H7 (cell line): ENCODE measurements at regions not wholly inside any gene's neighbourhood (a gene's known extent, or its start where the extent isn't known, plus 50 kb on each side); places are given as distances from the start of the nearest gene placed in this dataset.

Experiments used
- DNase-seq: peaks from one replicate; pipeline ENCODE4 v3.0.0; 2012
- H3K27me3 ChIP-seq: 2 replicates; pipeline ENCODE4 v1.6.0; 2011; ENCODE audit warnings: mild to moderate bottlenecking, low read length; ENCODE audit not compliant: control insufficient read depth, insufficient read depth
- H3K36me3 ChIP-seq: replicated peaks from 2 replicates; pipeline ENCODE4 v1.5.1; 2011; ENCODE audit warnings: low read length; ENCODE audit not compliant: control insufficient read depth, insufficient read depth
- H3K4me3 ChIP-seq: 2 replicates; pipeline ENCODE4 v1.5.1; 2011; ENCODE audit warnings: low read depth, mild to moderate bottlenecking, control low read depth, low read length, moderate library complexity; ENCODE audit not compliant: insufficient read depth

DNA sequence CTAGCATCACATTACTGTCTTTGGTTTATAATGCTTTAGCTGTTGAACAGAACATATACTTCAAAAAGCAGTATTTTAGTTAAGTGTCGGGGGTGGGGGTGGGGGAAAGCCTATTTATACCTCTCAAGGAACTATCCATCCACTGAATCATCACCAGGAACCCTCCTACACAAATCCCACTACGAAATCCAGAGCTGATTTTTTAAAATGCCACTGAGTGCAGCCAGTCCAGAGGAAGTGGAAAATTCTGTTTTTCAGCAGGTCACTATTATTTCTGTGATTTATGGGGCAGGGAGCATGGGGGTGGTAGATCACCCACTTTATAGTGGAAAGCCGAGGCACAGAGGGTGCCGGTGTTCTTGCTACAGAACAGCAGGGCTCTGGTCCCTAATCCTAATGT lies 284.1 kb downstream of the SOX9 start:
- peaks cover 51% of the 10 kb centered on the region for H3K27me3 ChIP-seq
- DNase-seq, result no peak

DNA sequence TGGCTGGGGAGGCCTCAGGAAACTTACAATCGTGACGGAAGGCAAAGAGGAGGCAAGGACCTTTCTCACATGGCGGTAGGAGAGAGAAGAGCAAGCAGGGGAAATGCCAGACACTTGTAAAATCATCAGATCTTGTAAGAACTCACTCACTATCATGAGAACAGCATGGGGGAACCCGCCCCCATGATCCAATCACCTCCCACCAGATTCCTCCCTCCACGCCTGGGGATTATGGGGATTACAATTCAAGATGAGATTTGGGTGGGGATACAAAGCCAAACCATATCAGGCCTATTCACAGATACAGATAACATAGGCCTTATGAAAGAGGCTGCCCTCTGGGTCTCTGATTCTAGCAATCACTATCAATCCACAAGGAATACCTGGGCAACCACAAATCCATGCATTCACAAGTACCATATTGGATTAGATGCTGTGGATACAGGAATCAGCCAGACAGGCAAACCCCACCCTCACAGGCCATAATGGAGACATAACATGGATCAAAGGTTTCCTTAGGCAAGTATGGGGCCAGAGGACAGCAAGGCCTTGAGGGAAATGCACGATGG lies 284.9 kb downstream of the SOX9 start:
- no peak for DNase-seq
- Histone ChIP-seq H3K27me3 (peaks cover 56% of the 10 kb centered on the region), H3K36me3 (no peaks in the 10 kb centered on the region)

More for the DNA sequence above, 284.1 kb downstream of the SOX9 start:
- Histone ChIP-seq H3K36me3 (no peaks in the 10 kb centered on the region), H3K4me3 (no peak overlapping the region)

DNA sequence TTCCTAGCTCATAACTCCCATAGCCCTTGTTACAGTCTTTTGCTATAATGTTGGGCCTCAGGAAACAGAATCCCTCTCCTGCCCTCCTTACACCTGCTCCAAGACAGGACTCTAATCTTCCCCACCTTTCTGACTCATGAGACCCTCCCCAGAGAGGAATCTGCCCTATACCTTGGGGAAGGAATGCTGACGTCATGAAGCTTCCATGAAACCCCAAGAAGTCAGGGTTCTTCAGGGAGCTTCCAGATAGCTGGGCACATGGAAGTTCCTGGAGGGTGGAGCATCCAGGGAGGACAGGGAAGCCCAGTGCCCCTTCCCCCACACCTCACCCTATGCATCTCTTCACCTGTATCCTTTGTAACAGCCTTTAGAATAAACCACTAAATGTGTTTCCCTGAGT lies 285.7 kb downstream of the SOX9 start:
- DNase-seq, result no peak
- H3K27me3 ChIP-seq, result peaks cover 60% of the 10 kb centered on the region
- H3K4me3 ChIP-seq, result no peak overlapping the region
- no peaks in the 10 kb centered on the region for H3K36me3 ChIP-seq

More for the DNA sequence above, 284.9 kb downstream of the SOX9 start:
- no peak overlapping the region for H3K4me3 ChIP-seq

DNA sequence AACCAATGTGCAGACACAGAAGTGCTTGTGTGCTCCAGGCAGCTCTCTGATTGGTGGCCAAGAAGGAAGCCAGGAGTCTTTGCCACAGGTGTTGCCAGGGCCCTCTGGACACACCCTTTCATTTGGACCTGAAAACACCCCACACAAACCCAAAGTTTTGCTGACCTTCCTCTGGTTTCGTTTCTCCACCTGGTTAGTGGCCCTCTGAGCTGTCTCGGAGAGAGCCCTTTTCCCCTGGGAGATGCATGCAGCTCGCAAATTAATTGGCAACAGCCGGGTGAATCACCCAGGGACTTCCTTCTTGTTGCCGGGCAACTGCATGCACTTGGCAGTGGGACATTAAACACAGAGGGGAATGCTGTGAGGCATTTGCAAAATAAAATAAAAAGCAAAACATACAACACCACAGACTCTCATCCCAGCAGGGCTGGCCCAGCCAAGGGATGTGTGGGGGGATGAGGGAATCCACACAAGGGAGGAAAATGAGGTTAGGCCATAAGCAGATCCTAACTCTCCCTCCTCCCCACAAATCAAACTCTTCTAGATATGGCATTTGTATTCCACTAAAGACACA lies 286.6 kb downstream of the SOX9 start:
- Histone ChIP-seq H3K36me3 (no peaks in the 10 kb centered on the region), H3K4me3 (no peak overlapping the region), H3K27me3 (peaks cover 60% of the 10 kb centered on the region)
- DNase-seq, result peak; percentile 75

DNA sequence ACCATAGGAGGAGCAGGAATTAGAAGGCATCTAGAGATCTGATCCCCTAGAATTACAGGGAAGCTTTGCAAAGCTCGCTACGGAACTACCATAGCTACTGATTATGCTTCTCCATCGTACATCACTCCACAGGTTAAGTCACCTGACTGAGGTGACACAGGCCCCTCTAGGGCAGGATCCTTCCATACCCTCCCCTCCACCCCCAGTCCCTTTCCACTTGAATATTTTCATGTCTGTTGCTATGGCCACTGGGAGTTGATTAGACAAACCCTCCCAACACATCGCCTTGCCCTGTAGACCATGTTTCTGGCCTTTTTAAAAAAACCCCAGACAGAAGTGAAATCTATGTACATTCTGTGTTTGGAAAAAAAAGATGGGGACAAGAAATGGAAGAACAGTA lies 287.1 kb downstream of the SOX9 start:
- peaks cover 58% of the 10 kb centered on the region for H3K27me3 ChIP-seq
- no peak overlapping the region for H3K4me3 ChIP-seq
- H3K36me3 ChIP-seq, result no peaks in the 10 kb centered on the region
- no peak for DNase-seq

DNA sequence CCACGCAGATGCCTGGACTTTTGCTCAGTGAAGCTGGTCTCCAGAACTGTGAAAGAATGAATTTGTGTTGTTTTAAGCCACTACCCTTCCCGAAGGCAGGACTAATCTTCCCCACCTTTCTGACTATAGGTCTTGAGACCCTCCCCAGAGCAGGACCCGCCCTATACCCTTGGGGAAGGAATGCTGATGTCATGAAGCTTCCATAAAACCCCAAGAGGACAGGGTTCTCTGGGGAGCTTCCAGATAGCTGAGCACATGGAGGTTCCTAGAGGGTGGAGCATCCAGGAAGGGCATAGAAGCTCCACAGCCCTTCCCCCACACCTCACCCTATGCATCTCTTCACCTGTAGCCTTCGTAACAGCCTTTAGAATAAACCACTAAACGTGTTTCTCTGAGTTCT lies 287.8 kb downstream of the SOX9 start:
- H3K36me3 ChIP-seq, result no peaks in the 10 kb centered on the region
- no peak for DNase-seq
- H3K4me3 ChIP-seq, result no peak overlapping the region
- peaks cover 56% of the 10 kb centered on the region for H3K27me3 ChIP-seq

GRCh38 chr17:72409405-72410002 lies 288.7 kb downstream of the SOX9 start:
- no peak overlapping the region for H3K4me3 ChIP-seq
- H3K27me3 ChIP-seq, result peaks cover 54% of the 10 kb centered on the region
- no peaks in the 10 kb centered on the region for H3K36me3 ChIP-seq
- DNase-seq, result no peak

GRCh38 chr17:72411124-72411563 lies 290.3 kb downstream of the SOX9 start:
- H3K4me3 ChIP-seq, result no peak overlapping the region
- H3K27me3 ChIP-seq, result peaks cover 41% of the 10 kb centered on the region
- DNase-seq, result no peak

DNA sequence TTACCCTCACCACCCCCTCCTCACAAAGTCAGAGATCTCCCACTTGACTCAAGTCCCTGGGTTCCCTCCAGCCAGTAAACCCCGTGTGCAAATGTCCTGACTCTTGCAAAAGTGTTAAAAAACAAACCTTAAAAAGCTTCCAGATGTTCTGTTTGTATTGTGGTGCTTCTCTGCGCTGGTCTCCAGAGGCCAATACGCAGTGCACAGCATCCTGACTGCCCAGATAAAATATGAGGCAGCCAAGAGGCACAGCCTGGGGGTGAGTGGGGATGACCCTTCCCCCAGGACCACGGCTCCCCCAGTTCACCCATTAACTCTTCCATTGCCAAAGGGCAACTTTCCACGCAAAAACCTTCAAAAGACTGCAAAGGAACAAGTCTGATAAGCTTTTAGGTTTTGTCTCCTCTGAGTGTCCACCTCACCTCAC lies 291.8 kb downstream of the SOX9 start:
- DNase-seq, result no peak
- H3K4me3 ChIP-seq, result no peak overlapping the region
- H3K36me3 ChIP-seq, result no peaks in the 10 kb centered on the region
- H3K27me3 ChIP-seq, result peaks cover 31% of the 10 kb centered on the region

More at GRCh38 chr17:72411124-72411563, 290.3 kb downstream of the SOX9 start:
- H3K36me3 ChIP-seq, result no peaks in the 10 kb centered on the region

- no peak for DNase-seq
Measured at GRCh38 chr17:72413077-72414031, 292.5 kb downstream of the SOX9 start.

GRCh38 chr17:72414032-72414396 lies 293.2 kb downstream of the SOX9 start:
- no peak for DNase-seq
- H3K4me3 ChIP-seq, result no peak overlapping the region
- no peaks in the 10 kb centered on the region for H3K36me3 ChIP-seq
- H3K27me3 ChIP-seq, result peaks cover 19% of the 10 kb centered on the region

More at GRCh38 chr17:72413077-72414031, 292.5 kb downstream of the SOX9 start:
- Histone ChIP-seq H3K36me3 (no peaks in the 10 kb centered on the region), H3K4me3 (no peak overlapping the region), H3K27me3 (peaks cover 25% of the 10 kb centered on the region)

- no peaks in the 10 kb centered on the region for H3K36me3 ChIP-seq
- peaks cover 10% of the 10 kb centered on the region; the same call in 1 of the 2 replicates for H3K27me3 ChIP-seq
- DNase-seq, result no peak
- no peak overlapping the region for H3K4me3 ChIP-seq
Measured at GRCh38 chr17:72414967-72415853, 294.4 kb downstream of the SOX9 start.

DNA sequence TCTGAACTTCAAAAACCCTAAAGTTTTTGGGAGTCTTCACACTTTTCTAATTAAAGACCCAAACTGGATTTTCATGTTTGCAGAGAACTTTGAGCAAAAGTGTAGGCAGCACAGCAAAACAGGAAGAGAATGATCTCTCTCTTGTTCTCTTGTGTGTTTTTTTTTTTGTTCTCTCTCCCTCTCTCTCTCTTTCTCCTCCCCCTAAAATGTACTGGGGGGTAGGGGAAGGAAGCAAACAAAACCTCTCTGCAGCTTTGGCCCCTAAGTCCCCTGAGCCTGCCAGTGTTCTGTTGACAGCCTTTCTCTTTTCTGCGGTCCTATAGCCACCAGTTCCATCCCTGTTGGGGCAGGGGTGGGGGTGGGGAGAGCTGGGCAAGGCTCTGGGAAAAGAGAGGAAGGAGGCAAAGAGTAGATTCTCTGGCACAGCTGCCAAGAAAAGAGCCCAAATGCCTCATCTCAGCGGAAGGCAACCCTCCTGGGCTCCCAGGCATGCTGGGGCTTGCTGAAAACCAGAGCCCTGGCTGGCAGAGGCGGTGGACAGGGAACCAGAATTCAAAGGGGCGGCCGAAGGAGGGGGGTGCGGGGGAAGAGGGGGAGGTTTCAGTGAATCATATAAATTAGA lies 295.3 kb downstream of the SOX9 start:
- peak; percentile 67 for DNase-seq
- no peak overlapping the region for H3K4me3 ChIP-seq
- no peaks in the 10 kb centered on the region for H3K36me3 ChIP-seq
- H3K27me3 ChIP-seq, result peaks cover 2% of the 10 kb centered on the region; the same call in 1 of the 2 replicates
